IMR-90 (cell line): ENCODE measurements at regions not wholly inside any gene's neighbourhood (a gene's known extent, or its start where the extent isn't known, plus 50 kb on each side); places are given as distances from the start of the nearest gene placed in this dataset.

Source experiments
- ATAC-seq: fragments of 200-7000 bp; cut with Tn5 transposase; 2 replicates; pipeline ENCODE4 v1.9.1; 2020; ENCODE audit warnings: low read depth, mild to moderate bottlenecking, moderate library complexity
- BruUV-seq: library from RNA; stranded (reverse); fragments of 400-500 nt; replicated peaks from 2 replicates; lab custom pipeline; 2021; lab: Mats Ljungman, UMichigan
- CTCF ChIA-PET: fragments of 300-600 bp; formaldehyde crosslinking; extraction: SDS; loops from one replicate; lab custom pipeline; 2021; ENCODE audit warnings: antibody characterized with exemption; lab: Yijun Ruan, JAX
- POLR2A ChIA-PET: fragments of 300-600 bp; sonication (Branson Sonifier 250); formaldehyde crosslinking; loops from one replicate; lab custom pipeline; 2022; ENCODE audit warnings: antibody characterized with exemption; ENCODE audit not compliant: unreplicated experiment; lab: Charles Lee
- DNase-seq: peaks from one replicate; pipeline ENCODE4 v3.0.0; 2013
- H2AFZ ChIP-seq: replicated peaks from 2 replicates; pipeline ENCODE3; 2013; ENCODE audit warnings: low read length, mild to moderate bottlenecking; ENCODE audit not compliant: poor library complexity
- H2AK5ac ChIP-seq: 2 replicates; pipeline ENCODE4 v1.6.1; 2013; ENCODE audit warnings: low read depth, low read length, inconsistent platforms
- H2AK9ac ChIP-seq: replicated peaks from 2 replicates; pipeline ENCODE3; 2013; ENCODE audit warnings: mild to moderate bottlenecking, low read depth, low read length, moderate library complexity; ENCODE audit not compliant: poor library complexity
- H2BK120ac ChIP-seq: 2 replicates; pipeline ENCODE4 v1.6.1; 2013; ENCODE audit warnings: low read depth, low read length, inconsistent platforms
- H2BK15ac ChIP-seq: 3 replicates; pipeline ENCODE4 v1.6.1; 2013; ENCODE audit warnings: low read depth, low read length, inconsistent platforms
- H2BK20ac ChIP-seq: 2 replicates; pipeline ENCODE4 v1.6.1; 2013; ENCODE audit warnings: low read depth, mild to moderate bottlenecking, inconsistent platforms, low read length, moderate library complexity
- H2BK5ac ChIP-seq: 2 replicates; pipeline ENCODE4 v1.6.1; 2013; ENCODE audit warnings: mild to moderate bottlenecking, low read depth, low read length, inconsistent platforms; ENCODE audit not compliant: poor library complexity, severe bottlenecking
- H3K14ac ChIP-seq: replicated peaks from 2 replicates; pipeline ENCODE4 v1.6.1; 2013; ENCODE audit warnings: low read depth, low read length, inconsistent platforms
- H3K18ac ChIP-seq: 2 replicates; pipeline ENCODE4 v1.6.1; 2013; ENCODE audit warnings: low read depth, low read length, control low read depth
- H3K23ac ChIP-seq: 2 replicates; pipeline ENCODE4 v1.6.1; 2013; ENCODE audit warnings: low read depth, low read length, inconsistent platforms
- H3K27ac ChIP-seq: 2 replicates; pipeline ENCODE4 v1.5.1; 2013; ENCODE audit warnings: mild to moderate bottlenecking, control low read depth, low read length; ENCODE audit not compliant: insufficient read depth
- H3K27me3 ChIP-seq: 2 replicates; pipeline ENCODE4 v1.6.1; 2013; ENCODE audit warnings: low read length; ENCODE audit not compliant: control insufficient read depth, insufficient read depth
- H3K36me3 ChIP-seq: 2 replicates; pipeline ENCODE4 v1.6.1; 2013; ENCODE audit warnings: low read length, mixed read lengths; ENCODE audit not compliant: control insufficient read depth, insufficient read depth
- H3K4ac ChIP-seq: 2 replicates; pipeline ENCODE4 v1.6.1; 2013; ENCODE audit warnings: low read depth, low read length, inconsistent platforms
- H3K4me1 ChIP-seq: 2 replicates; pipeline ENCODE4 v1.6.1; 2013; ENCODE audit warnings: low read length, mixed read lengths; ENCODE audit not compliant: control insufficient read depth, insufficient read depth
- H3K4me2 ChIP-seq: 2 replicates; pipeline ENCODE4 v1.6.1; 2013; ENCODE audit warnings: low read depth, mild to moderate bottlenecking, control low read depth, low read length, moderate library complexity
- H3K4me3 ChIP-seq: 2 replicates; pipeline ENCODE4 v1.5.1; 2013; ENCODE audit warnings: low read depth, mild to moderate bottlenecking, control low read depth, low read length, moderate library complexity; ENCODE audit not compliant: insufficient read depth
- H3K56ac ChIP-seq: 2 replicates; pipeline ENCODE4 v1.6.1; 2013; ENCODE audit warnings: low read length, inconsistent platforms; ENCODE audit not compliant: insufficient read depth; ENCODE audit errors: extremely low read depth
- H3K79me1 ChIP-seq, 2 experiments: 2 replicates each; pipeline ENCODE4 v1.6.1; 2013; ENCODE audit warnings: low read length in 2 of 2, inconsistent platforms in 1 of 2, low read depth in 1 of 2
- H3K9ac ChIP-seq: 2 replicates; pipeline ENCODE4 v1.6.1; 2013; ENCODE audit warnings: low read depth, low read length, control low read depth
- H3K9me1 ChIP-seq: 2 replicates; pipeline ENCODE4 v1.6.1; 2013; ENCODE audit warnings: low read length, inconsistent platforms; ENCODE audit not compliant: insufficient read depth
- H3K9me3 ChIP-seq: 2 replicates; pipeline ENCODE4 v1.6.1; 2013; ENCODE audit warnings: low read length; ENCODE audit not compliant: control insufficient read depth, insufficient read depth
- H4K20me1 ChIP-seq: 2 replicates; pipeline ENCODE4 v1.6.1; 2013; ENCODE audit warnings: low read length, inconsistent platforms; ENCODE audit not compliant: insufficient read depth
- H4K5ac ChIP-seq: 2 replicates; pipeline ENCODE4 v1.6.1; 2013; ENCODE audit warnings: mild to moderate bottlenecking, low read depth, low read length, control low read depth
- H4K8ac ChIP-seq, 2 experiments: 2 replicates each; pipeline ENCODE4 v1.6.1; 2013; ENCODE audit warnings: low read depth in 2 of 2, low read length in 2 of 2, control low read depth in 1 of 2, inconsistent platforms in 1 of 2
- H4K91ac ChIP-seq: 2 replicates; pipeline ENCODE4 v1.6.1; 2013; ENCODE audit warnings: low read depth, low read length, inconsistent platforms; ENCODE audit not compliant: insufficient read depth
- CEBPB ChIP-seq: IDR thresholded peaks from 2 replicates; pipeline ENCODE4 v1.6.1; 2012; ENCODE audit warnings: low read depth, low read length, improper control_type of control experiment
- CHD1 ChIP-seq: IDR thresholded peaks from 2 replicates; pipeline ENCODE4 v1.6.1; 2012; ENCODE audit warnings: low read depth, low read length, improper control_type of control experiment
- MAFK ChIP-seq: IDR thresholded peaks from 2 replicates; pipeline ENCODE4 v1.6.1; 2012; ENCODE audit warnings: low read depth, low read length, improper control_type of control experiment
- NFE2L2 ChIP-seq: fragments of 150-350 bp; IDR thresholded peaks from 2 replicates; pipeline ENCODE4 v1.6.1; 2016; ENCODE audit warnings: low read depth, mild to moderate bottlenecking, low read length
- RAD21 ChIP-seq: IDR thresholded peaks from 2 replicates; pipeline ENCODE4 v1.6.1; 2012; ENCODE audit warnings: low read length, improper control_type of control experiment
- WGBS, 2 experiments: methylation state at CpG; one replicate each; pipeline versions ENCODE4 v1.1.5 to v1.1.7; 2013; ENCODE audit warnings: missing lambda C conversion rate in 2 of 2; ENCODE audit not compliant: insufficient read length in 1 of 2; ENCODE audit errors: extremely low coverage in 2 of 2; 5-methylcytosine and 5-hydroxymethylcytosine counted together
- dilution Hi-C: fragments of 300-500 bp; cut with HindIII; formaldehyde crosslinking; loops from one replicate; pipeline ENCODE4 v1.14.3; 2018; ENCODE audit warnings: low sequenced_read_pairs; ENCODE audit not compliant: unreplicated experiment
- in situ Hi-C: fragments of 300-500 bp; cut with MboI; formaldehyde crosslinking; loops from 3 replicates; pipeline ENCODE4 v1.14.3; 2019; ENCODE audit warnings: low sequenced_read_pairs, inconsistent platforms, mixed read lengths
- intact Hi-C: fragments of 100-400 bp; cut with micrococcal nuclease; formaldehyde crosslinking; loops from 2 replicates; pipeline ENCODE4 v1.10.0; 2022
- TF ChIP-seq, protein P1 (sequence below): fragments of 150-350 bp; IDR thresholded peaks from 2 replicates; pipeline ENCODE4 v1.6.1; 2016; ENCODE audit warnings: low read depth, mild to moderate bottlenecking, low read length, moderate library complexity, borderline replicate concordance

DNA sequence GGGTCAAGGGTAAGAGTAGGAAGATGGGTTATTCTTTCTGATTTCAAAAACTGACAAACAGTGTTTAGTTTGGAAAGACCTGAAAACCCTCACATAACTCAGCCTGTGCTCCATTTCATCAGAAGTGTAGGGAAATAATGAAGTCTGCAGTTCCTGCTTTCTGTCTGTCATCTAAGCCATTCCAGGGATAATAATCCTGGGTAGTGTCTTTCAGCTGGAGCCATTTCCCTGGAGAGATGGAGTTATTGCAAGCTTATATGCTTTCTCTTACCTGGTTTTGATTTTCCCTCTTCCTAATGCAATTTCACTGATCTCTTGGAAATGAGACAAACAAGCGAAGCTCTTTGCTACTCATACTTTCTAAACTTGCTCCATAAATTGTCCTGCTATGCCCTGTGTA lies 824.8 kb upstream of the LCORL start:
- H3K23ac ChIP-seq = no peak overlapping the region
- no peak overlapping the region for H3K14ac ChIP-seq
- ATAC-seq (no peak), DNase-seq (no peak)
- BruUV-seq = no TSS peak
- no peak overlapping the region for H4K8ac ChIP-seq
- no peak overlapping the region for H3K18ac ChIP-seq
- no peak overlapping the region for H2BK5ac ChIP-seq
- H2AK5ac ChIP-seq = no peak overlapping the region
- no peaks in the 10 kb centered on the region for H3K9me1 ChIP-seq
- no peak overlapping the region for H4K91ac ChIP-seq
- H3K27ac ChIP-seq = no peak overlapping the region
- H4K5ac ChIP-seq = no peak overlapping the region
- no peak overlapping the region for H3K4me2 ChIP-seq
- TF ChIP-seq RAD21 (no peak), CHD1 (no peak), CEBPB (no peak), MAFK (no peak), NFE2L2 (no peak)
- TF ChIP-seq, protein P1, sequence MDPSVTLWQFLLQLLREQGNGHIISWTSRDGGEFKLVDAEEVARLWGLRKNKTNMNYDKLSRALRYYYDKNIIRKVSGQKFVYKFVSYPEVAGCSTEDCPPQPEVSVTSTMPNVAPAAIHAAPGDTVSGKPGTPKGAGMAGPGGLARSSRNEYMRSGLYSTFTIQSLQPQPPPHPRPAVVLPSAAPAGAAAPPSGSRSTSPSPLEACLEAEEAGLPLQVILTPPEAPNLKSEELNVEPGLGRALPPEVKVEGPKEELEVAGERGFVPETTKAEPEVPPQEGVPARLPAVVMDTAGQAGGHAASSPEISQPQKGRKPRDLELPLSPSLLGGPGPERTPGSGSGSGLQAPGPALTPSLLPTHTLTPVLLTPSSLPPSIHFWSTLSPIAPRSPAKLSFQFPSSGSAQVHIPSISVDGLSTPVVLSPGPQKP = no peak
- no peak overlapping the region for H2BK120ac ChIP-seq
- no peak overlapping the region for H2BK20ac ChIP-seq
- intact Hi-C loops (no loop called here), in situ Hi-C loops (no loop called here), dilution Hi-C loops (no loop called here)
- H3K27me3 ChIP-seq = no peaks in the 10 kb centered on the region
- no peak overlapping the region for H3K4ac ChIP-seq
- H4K20me1 ChIP-seq = no peaks in the 10 kb centered on the region
- ChIA-PET CTCF (no interaction called here), POLR2A (no interaction called here)
- no peak overlapping the region for H2AFZ ChIP-seq
- H3K56ac ChIP-seq = no peak overlapping the region
- no peaks in the 10 kb centered on the region for H3K79me1 ChIP-seq
- H3K36me3 ChIP-seq = no peaks in the 10 kb centered on the region
- WGBS, 2 experiments = no CpG with 5 or more reads among the region's 1 CpG
- H2BK15ac ChIP-seq = no peak overlapping the region
- H3K9me3 ChIP-seq = peaks cover 5% of the 10 kb centered on the region; the same call in 1 of the 2 replicates
- no peak overlapping the region for H3K4me3 ChIP-seq
- no peak overlapping the region for H3K9ac ChIP-seq
- no peak overlapping the region for H2AK9ac ChIP-seq
- H3K4me1 ChIP-seq = no peaks in the 10 kb centered on the region
